HG02623 (cell line): ENCODE measurements at regions not wholly inside any gene's neighbourhood (a gene's known extent, or its start where the extent isn't known, plus 50 kb on each side); places are given as distances from the start of the nearest gene placed in this dataset.

ENCODE experiments used
- ATAC-seq: cut with Tn5 transposase; IDR thresholded peaks from one replicate; pipeline ENCODE4 v1.9.1; 2021; ENCODE audit warnings: moderate library complexity; ENCODE audit not compliant: unreplicated experiment

- no peak for ATAC-seq
Measured at GRCh38 chr6:120652506-120652905, 681.8 kb downstream of the TBC1D32 start.

- ATAC-seq: no peak
Measured at GRCh38 chr6:120648713-120649112, 685.6 kb downstream of the TBC1D32 start.

GRCh38 chr6:120646101-120646500, 688.2 kb downstream of the TBC1D32 start:
- ATAC-seq: no peak

- no peak for ATAC-seq
Measured at GRCh38 chr6:120632975-120633374, 701.3 kb downstream of the TBC1D32 start.

- ATAC-seq: no peak
Measured at GRCh38 chr6:120627612-120628011, 706.7 kb downstream of the TBC1D32 start.

GRCh38 chr6:120622127-120622631, 712.1 kb downstream of the TBC1D32 start:
- no peak for ATAC-seq

GRCh38 chr6:120620900-120621299, 713.4 kb downstream of the TBC1D32 start:
- ATAC-seq: no peak

GRCh38 chr6:120615238-120615637, 719.0 kb downstream of the TBC1D32 start:
- ATAC-seq: no peak

GRCh38 chr6:120614723-120615122, 719.6 kb downstream of the TBC1D32 start:
- ATAC-seq: no peak

GRCh38 chr6:120608826-120609225, 725.5 kb downstream of the TBC1D32 start:
- no peak for ATAC-seq

- ATAC-seq: no peak
Measured at GRCh38 chr6:120606743-120607142, 727.5 kb downstream of the TBC1D32 start.

- ATAC-seq: no peak
Measured at GRCh38 chr6:120604510-120604909, 729.8 kb downstream of the TBC1D32 start.

GRCh38 chr6:120590611-120591010, 743.7 kb downstream of the TBC1D32 start:
- ATAC-seq: no peak

GRCh38 chr6:120588424-120588823, 745.9 kb downstream of the TBC1D32 start:
- ATAC-seq: no peak

- ATAC-seq: no peak
Measured at GRCh38 chr6:120587381-120587780, 746.9 kb downstream of the TBC1D32 start.

- ATAC-seq: no peak
Measured at GRCh38 chr6:120584111-120584760, 750.0 kb downstream of the TBC1D32 start.

GRCh38 chr6:120576061-120576460, 758.2 kb downstream of the TBC1D32 start:
- ATAC-seq: no peak

GRCh38 chr6:120569714-120570113, 764.6 kb downstream of the TBC1D32 start:
- no peak for ATAC-seq

- ATAC-seq: no peak
Measured at GRCh38 chr6:120564779-120565178, 769.5 kb downstream of the TBC1D32 start.

GRCh38 chr6:120558294-120558693, 776.0 kb downstream of the TBC1D32 start:
- ATAC-seq: no peak

- no peak for ATAC-seq
Measured at GRCh38 chr6:120557554-120557953, 776.7 kb downstream of the TBC1D32 start.

GRCh38 chr6:120556491-120556890, 777.8 kb downstream of the TBC1D32 start:
- no peak for ATAC-seq

GRCh38 chr6:120553353-120553752, 780.9 kb downstream of the TBC1D32 start:
- no peak for ATAC-seq
